HG02885 (cell line): ENCODE measurements at regions not wholly inside any gene's neighbourhood (a gene's known extent, or its start where the extent isn't known, plus 50 kb on each side); places are given as distances from the start of the nearest gene placed in this dataset.
"Not testable (repeated sequence)": the region's sequence is repeated elsewhere in the genome, so short reads cannot be mapped to it uniquely, and the experiment has no call there.

ENCODE experiments used
- ATAC-seq: cut with Tn5 transposase; IDR thresholded peaks from one replicate; pipeline ENCODE4 v1.9.1; 2021; ENCODE audit warnings: mild to moderate bottlenecking; ENCODE audit not compliant: unreplicated experiment, poor library complexity

DNA sequence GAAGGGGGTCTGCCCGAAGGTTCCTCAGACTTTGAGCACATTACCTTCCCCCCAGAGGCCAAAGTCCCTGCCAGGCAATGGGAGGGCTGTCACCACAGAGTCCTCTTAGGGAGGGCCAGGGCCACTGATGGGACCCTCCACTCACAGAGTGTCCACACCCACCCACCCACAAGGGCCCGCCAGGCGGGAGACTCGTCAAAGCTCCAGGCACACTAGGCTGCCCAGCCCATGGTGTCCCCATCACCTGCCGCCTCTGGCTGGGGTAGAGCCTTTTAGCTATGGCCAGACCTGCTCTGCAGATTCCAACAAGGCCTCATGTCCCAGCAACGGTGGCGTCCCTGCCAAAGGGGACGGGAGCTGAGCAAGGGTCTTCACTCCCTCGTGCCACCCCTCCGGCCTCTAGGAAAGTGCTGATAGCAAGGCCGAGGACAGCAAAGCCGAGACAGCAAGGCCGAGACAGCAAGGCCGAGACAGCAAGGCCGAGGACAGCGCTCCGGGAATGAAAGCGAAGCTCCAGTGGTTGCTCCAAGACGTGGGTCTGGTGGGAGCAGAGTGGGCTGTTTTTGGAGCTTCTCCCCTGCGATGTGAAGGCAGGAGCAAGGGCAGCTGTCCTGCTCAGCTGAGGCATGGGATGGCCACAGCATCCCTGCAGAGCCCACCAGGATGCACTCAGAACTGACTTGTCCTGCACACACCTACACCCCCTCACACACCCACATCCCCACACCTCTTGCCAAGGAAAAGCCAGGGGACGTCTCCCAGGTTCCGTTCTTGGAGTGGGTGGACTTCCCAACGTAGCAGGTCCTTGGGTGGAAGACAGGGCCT is 123.4 kb downstream of the CRYAA start:
- ATAC-seq: no peak

- ATAC-seq: no peak
These were observed 122.6 kb downstream of the CRYAA start for GRCh38 chr21:43291347-43291950.

DNA sequence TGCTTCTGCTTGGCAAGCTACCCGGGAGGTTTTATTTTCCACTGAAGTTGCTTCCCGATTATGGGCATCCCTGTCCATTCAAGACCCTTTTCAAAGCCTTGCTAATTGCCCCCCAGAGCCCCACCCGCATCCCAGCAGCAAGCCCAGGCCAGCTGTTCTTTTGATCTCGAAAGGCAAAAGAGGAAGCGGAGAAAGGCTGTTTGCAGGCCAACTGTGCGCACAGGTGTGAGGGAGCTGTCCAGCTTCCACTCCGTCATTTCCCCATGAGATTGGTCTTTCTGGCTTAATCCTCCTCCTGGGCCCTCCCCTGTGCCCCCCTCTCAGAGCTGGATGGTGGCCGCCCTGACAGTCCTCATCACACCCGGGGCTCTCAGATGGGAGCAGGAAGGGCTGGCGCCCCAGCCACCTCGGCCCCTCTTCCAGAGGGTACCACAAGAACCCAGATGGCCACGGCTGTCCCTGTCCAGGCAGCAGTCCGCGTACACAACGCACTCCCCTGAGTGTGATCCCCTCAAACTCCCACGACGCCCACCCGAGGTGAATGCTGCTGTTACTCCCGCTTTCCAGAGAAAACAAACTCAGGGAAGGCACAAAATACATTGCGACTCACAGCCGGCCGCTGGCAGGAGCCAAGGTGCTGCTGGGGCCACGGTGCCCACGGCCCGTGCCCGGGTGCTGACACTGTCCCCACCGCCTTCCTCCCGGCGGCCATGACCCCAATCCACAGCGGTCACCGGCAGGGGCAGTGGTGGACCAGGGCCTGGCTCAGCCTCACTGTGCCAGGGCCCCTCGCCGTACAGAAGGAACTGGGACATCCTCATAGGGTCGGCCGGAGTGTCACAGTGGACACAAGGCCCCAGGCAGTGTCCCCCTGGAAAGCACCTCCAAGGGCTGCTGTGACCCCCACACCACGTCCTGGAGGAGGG is 121.9 kb downstream of the CRYAA start:
- ATAC-seq: no peak

DNA sequence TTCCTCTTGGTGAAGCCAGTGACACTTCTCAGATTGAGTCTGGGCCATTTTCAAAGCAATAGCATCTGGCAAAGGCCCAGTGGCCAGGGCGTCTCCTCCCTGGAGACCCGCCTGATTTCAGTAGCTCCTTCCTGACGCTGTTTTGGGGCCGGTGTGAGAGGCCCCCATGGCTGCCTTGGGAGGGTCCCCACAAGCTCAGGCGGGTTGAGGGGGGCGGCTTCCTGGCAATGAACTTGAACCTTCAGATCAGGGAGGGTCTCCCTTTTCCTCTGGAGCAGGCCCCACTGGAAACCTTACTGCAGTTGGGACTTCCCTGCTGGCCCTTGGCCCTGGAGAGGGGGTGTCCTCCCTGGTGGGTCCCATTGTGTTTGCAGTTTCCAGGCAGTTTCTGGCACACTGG is 121.2 kb downstream of the CRYAA start:
- ATAC-seq: no peak

- no peak for ATAC-seq
These were observed 120.6 kb downstream of the CRYAA start for GRCh38 chr21:43289442-43289841.

- ATAC-seq: no peak
These were observed 119.3 kb downstream of the CRYAA start for GRCh38 chr21:43287795-43288755.

DNA sequence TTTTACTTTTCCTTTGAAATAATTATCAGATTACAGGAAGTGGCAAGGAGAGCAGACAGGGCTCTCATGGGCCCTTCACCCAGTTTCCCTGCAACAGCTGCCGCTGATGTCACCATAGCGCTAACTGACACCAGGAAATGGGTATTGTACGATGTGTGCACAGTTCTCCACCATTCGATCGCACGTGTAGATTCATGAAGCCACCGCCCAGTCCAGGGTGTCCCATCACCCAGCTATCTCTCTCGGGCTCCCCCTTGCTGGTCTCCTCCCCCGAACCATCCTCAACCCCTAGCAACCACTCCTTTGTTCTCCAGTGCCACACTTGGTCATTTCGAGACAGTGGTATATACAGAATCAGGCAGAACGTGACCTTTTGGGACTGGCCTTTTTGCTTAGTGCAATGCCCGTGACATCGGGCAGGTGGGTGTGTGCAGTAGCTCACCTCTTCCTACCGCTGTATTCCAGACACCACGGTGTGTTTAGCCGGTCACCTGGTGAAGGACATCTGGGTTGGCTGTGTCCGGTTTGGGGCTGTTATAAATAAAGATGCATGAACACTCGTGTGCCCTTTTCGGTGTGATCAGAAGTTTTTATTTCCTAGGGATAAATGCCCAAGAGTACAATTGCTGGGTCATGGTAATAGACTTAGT is 118.4 kb downstream of the CRYAA start:
- ATAC-seq: no peak

DNA sequence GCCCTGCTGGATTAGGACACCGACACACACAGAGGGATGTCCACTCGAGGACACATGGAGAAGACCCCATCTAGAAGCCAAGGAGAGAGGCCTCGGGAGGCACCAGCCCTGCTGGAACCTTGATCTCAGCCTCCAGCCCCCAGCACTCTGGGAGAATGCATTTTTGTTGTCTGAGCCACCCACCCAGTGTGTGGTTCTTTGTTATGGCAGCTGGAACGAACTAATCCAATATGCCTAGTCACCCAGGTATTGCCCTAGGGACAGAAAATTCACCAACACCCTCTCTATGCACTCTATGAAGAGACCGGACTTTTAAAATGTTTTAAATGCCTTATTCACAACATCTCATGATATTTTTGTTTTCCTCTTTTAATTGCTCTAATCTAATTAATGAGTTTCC is 117.4 kb downstream of the CRYAA start:
- ATAC-seq: no peak

GRCh38 chr21:43284700-43285099 is 115.9 kb downstream of the CRYAA start:
- ATAC-seq: no peak

GRCh38 chr21:43284238-43284637 is 115.4 kb downstream of the CRYAA start:
- ATAC-seq: no peak

- ATAC-seq: not testable (repeated sequence)
These were observed 115.1 kb downstream of the CRYAA start for GRCh38 chr21:43283925-43284221.

GRCh38 chr21:43283136-43283924 is 114.5 kb downstream of the CRYAA start:
- no peak for ATAC-seq

- no peak for ATAC-seq
These were observed 113.7 kb downstream of the CRYAA start for GRCh38 chr21:43282358-43283120.

- no peak for ATAC-seq
These were observed 113.0 kb downstream of the CRYAA start for GRCh38 chr21:43281661-43282357.

- ATAC-seq: no peak
These were observed 112.3 kb downstream of the CRYAA start for GRCh38 chr21:43280949-43281633.

- ATAC-seq: no peak
These were observed 110.7 kb downstream of the CRYAA start for GRCh38 chr21:43279578-43279894.
